ENCODE measurements at regions not wholly inside any gene's neighbourhood (a gene's known extent, or its start where the extent isn't known, plus 50 kb on each side); places are given as distances from the start of the nearest gene placed in this dataset.
"Not testable (repeated sequence)": the region's sequence is repeated elsewhere in the genome, so short reads cannot be mapped to it uniquely, and the experiment has no call there.

DNA sequence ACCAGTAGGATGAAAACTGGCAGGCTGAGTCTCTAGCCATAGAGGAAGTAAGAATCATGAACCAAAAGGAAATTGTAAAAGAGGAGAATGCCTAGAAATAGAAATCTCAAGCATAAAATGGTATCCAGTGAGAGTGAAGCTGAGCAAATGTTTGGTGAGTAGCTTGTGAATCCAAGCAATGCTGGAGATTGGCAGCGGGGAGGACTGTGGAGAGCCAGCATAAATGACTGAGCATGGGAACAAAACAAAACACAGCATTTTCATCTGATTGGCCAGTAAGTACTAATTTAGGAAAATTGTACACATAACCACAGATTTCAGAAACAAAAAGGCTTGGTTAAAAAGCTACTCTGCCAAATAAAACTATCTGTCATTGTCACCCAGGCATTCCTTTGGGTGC is 390.0 kb downstream of the STK39 start:
- Mint-ChIP-seq H3K36me3 (no peaks in the 10 kb centered on the region), H3K9me3 (no peaks in the 10 kb centered on the region), H3K27me3 (no peaks in the 10 kb centered on the region), H3K27ac (no peak overlapping the region), H3K4me1 (no peaks in the 10 kb centered on the region), H3K4me3 (no peak overlapping the region)
- ATAC-seq: no peak

DNA sequence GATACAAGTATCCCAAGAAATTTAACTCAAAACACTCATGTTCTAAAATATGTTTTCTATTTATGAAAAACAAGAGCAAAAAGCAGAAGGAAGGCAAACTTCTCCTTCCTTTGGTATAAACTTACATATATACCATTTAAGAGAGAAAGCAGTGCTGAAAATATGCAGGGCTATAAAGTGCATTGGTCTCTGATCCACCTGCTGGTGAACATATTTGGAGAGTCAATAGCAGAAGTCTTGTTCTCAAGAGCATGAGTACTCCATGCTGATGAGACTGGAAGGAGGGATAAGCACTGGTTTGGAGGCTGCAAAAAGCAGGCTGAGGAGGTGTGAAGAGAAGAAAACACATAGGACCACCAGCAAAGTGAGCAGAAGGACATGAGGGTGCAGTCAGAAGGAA is 391.2 kb downstream of the STK39 start:
- no peak overlapping the region for H3K27ac Mint-ChIP-seq
- H3K27me3 Mint-ChIP-seq: no peaks in the 10 kb centered on the region
- H3K4me3 Mint-ChIP-seq: no peak overlapping the region
- H3K4me1 Mint-ChIP-seq: no peaks in the 10 kb centered on the region
- no peaks in the 10 kb centered on the region for H3K9me3 Mint-ChIP-seq
- no peaks in the 10 kb centered on the region for H3K36me3 Mint-ChIP-seq
- ATAC-seq: no peak

DNA sequence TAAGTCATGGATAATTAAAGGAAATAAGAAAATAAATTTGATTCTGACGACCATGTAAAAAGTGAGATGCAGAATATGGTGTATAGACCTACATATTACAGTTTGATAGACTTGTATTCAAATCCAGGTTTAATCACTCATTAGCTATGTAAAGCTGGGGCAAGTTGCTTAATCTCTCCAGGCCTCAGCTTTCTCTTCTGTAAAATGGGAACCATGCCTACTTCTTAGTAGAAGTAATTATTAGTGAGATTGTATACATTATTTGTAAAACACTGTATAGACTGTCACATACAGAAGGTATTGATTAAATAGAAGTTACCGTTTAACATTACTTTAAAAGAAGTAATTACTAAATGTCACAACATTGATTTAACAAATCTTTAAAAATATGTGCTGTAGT is 392.2 kb downstream of the STK39 start:
- Mint-ChIP-seq H3K27ac (no peak overlapping the region), H3K36me3 (no peaks in the 10 kb centered on the region), H3K4me1 (no peaks in the 10 kb centered on the region), H3K4me3 (no peak overlapping the region), H3K9me3 (no peaks in the 10 kb centered on the region), H3K27me3 (no peaks in the 10 kb centered on the region)
- ATAC-seq: no peak

DNA sequence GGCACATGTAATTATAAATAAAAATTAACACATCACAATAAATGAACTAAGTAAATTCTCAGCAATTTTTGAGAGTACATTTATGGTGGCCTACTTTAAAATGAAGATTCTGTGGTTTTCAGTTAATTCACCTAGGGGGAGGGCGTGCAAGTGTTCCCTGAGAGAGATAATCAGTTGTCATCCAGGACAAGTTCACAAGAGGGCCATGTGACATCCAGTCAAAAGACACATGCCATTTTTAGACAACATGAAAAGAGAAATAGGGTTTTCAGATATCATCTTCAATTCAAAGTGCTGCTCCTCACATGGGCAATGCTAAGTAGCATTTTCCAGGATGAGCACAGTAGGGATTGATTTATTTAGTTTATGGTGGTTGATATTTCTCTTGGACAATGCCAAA is 393.7 kb downstream of the STK39 start:
- H3K9me3 Mint-ChIP-seq: peaks cover 3% of the 10 kb centered on the region
- no peak overlapping the region for H3K4me3 Mint-ChIP-seq
- H3K4me1 Mint-ChIP-seq: no peaks in the 10 kb centered on the region
- no peaks in the 10 kb centered on the region for H3K27me3 Mint-ChIP-seq
- no peak overlapping the region for H3K27ac Mint-ChIP-seq
- no peaks in the 10 kb centered on the region for H3K36me3 Mint-ChIP-seq
- ATAC-seq: no peak

DNA sequence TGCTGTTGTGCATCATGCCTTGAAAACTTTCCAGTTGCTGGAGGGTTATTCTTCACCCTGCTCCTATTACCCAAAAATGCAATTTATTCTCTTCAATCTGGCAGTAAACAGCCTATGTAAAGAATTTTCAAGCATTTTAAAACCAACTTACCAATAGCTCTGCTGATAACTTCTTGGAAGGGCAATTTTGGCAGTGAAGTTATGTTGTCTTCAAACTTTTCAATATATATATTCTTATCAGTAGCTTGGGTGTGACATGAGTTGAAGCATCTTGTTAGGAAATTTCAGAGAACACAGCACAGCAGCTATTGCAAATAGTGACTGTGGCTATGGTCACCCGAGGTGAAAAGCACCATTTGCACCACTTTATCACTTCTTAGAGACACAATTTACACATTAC is 395.5 kb downstream of the STK39 start:
- H3K4me1 Mint-ChIP-seq: no peaks in the 10 kb centered on the region
- ATAC-seq: no peak
- no peaks in the 10 kb centered on the region for H3K27me3 Mint-ChIP-seq

DNA sequence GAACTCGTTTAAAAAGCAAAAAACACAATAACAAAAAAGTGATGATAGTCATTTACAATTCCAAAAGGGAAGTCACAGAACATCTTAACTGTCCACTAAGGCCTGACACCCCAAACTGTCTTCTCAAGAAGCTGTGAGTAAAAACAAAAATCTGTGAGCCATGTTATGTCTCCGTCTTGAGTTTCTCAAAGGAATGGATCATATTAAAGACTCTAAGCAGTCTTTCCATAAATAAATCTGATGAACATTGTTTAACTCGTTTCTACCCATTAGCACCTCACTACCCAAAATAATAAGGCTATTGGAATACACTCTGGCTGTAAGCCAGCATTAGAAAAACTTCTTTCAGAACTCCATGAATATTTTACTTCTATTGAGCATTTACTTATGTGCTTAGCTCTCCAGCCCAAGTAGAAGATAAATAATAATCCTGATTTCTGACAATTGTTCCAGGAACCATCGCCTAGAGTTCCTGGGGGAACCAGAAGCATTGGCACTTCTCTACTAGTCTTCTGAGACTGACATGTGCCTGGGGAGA is 396.0 kb downstream of the STK39 start:
- ATAC-seq: no peak
- H3K4me3 Mint-ChIP-seq: no peak overlapping the region
- H3K4me1 Mint-ChIP-seq: no peaks in the 10 kb centered on the region
- no peaks in the 10 kb centered on the region for H3K36me3 Mint-ChIP-seq
- H3K9me3 Mint-ChIP-seq: peaks cover 3% of the 10 kb centered on the region
- no peak overlapping the region for H3K27ac Mint-ChIP-seq
- H3K27me3 Mint-ChIP-seq: peaks cover under 1% of the 10 kb centered on the region

More for the DNA sequence above, 395.5 kb downstream of the STK39 start:
- Mint-ChIP-seq H3K4me3 (no peak overlapping the region), H3K27ac (no peak overlapping the region), H3K36me3 (no peaks in the 10 kb centered on the region), H3K9me3 (peaks cover 3% of the 10 kb centered on the region)

DNA sequence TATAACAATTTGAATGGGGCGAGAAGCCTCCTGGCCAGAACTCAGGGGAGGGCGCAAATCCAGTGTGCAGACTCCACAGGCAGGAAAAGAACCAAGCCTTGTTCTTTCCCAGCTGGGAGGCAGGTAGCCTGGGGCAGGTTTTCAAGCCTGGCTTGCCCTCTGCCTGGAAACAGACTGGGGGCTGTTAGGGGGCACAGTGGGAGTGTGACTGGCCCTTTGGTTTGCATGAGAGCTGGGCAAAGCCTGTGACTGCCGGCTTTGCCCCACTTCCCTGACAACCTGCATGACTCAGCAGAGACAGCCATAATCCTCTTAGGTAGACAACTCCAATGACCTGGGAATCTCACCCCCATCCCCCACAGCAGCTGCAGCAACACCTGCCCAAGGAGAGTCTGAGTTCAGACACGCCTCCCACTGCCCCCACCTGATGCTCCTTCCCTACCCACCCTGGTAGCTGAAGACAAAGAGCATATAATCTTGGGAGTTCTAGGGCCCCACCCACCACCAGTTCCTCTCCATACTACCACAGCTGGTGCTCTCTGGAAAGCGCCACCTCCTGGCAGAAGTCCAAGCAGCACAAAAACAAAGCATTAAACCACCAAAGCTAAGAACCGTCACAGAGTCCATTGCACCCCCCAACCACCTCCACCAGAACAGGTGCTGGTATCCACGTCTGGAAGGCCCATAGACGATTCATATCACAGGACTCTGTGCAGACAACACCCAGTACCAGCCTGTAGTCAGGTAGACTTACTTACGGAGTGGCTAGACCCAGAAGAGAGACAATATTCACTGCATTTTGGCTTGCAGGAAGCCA is 402.5 kb downstream of the STK39 start:
- Mint-ChIP-seq H3K9me3 (peaks cover 3% of the 10 kb centered on the region), H3K4me1 (no peaks in the 10 kb centered on the region), H3K27ac (no peak overlapping the region), H3K27me3 (peaks cover 19% of the 10 kb centered on the region), H3K36me3 (no peaks in the 10 kb centered on the region), H3K4me3 (no peak overlapping the region)
- ATAC-seq: no peak

DNA sequence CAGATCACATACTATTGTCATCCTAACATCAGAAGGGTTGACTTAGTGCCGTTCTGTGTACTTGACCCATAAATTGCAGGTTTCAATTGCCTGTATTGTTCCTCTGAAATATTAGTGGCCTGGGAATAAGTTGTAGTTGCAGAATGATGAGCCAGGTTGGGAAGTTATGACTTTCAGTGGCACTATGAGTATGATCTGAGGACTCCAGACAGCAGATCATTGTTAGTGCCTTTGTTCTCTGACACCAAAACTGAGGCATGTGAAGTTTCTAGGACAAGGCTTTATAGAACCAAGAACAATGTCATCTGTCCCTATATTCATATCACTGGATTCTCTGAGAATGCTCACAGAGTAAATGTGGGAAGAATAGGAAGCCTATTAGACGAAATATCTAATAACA is 403.7 kb downstream of the STK39 start:
- ATAC-seq: no peak
- Mint-ChIP-seq H3K27me3 (peaks cover 19% of the 10 kb centered on the region), H3K9me3 (no peaks in the 10 kb centered on the region), H3K4me1 (no peaks in the 10 kb centered on the region), H3K27ac (no peak overlapping the region), H3K4me3 (no peak overlapping the region), H3K36me3 (no peaks in the 10 kb centered on the region)

DNA sequence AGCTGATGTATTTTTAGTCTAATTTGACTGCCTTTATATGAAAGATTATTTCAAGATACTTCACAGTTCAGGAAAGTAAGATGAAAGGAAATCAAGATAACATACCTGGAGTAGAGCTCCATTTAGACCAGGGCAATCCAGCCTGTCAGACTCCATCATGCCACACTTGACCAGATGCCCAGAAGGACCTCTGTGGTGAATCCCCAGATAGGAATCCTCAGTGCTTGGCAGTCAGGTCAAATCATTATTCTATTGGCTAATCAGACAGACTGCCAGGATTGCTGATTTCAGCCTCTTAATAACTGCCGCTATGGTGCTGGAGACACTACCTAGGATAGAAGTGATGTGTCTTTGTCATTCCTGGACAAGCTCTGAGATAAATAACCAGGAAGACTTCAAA is 404.2 kb downstream of the STK39 start:
- H3K27me3 Mint-ChIP-seq: peaks cover 19% of the 10 kb centered on the region
- no peak overlapping the region for H3K4me3 Mint-ChIP-seq
- H3K9me3 Mint-ChIP-seq: no peaks in the 10 kb centered on the region
- no peaks in the 10 kb centered on the region for H3K4me1 Mint-ChIP-seq
- H3K36me3 Mint-ChIP-seq: no peaks in the 10 kb centered on the region
- no peak overlapping the region for H3K27ac Mint-ChIP-seq
- no peak for ATAC-seq

DNA sequence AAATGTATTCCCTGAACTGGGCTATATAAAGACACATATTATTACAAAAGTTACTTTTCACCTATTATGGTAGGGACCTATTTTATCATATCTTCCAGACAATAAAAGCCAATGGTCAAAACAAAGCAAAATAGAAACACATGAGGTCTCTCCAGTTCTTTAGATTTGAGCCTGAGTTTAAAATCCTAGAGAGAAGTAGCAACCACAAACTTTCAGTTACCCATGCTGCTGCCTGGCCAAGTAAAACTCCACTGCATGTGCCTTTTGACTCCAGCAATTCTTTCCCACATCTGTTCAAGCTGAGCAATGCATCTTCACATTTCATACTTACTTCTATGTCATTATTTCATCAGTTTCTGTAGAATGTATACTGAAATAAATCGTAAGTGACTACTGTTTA is 405.3 kb downstream of the STK39 start:
- Mint-ChIP-seq H3K27ac (no peak overlapping the region), H3K27me3 (peaks cover 19% of the 10 kb centered on the region), H3K36me3 (no peaks in the 10 kb centered on the region), H3K4me3 (no peak overlapping the region), H3K9me3 (no peaks in the 10 kb centered on the region), H3K4me1 (no peaks in the 10 kb centered on the region)
- no peak for ATAC-seq

DNA sequence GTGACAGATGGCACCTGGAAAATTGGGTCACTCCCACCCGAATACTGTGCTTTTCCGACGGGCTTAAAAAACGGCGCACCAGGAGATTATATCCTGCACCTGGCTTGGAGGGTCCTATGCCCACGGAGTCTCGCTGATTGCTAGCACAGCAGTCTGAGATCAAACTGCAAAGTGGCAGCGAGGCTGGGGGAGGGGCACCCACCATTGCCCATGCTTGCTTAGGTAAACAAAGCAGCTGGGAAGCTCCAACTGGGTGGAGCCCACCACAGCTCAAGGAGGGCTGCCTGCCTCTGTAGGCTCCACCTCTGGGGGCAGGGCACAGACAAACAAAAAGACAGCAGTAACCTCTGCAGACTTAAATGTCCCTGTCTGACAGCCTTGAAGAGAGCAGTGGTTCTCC is 412.1 kb downstream of the STK39 start:
- H3K4me3 Mint-ChIP-seq, H3K4me1 Mint-ChIP-seq, H3K27ac Mint-ChIP-seq, H3K27me3 Mint-ChIP-seq, ATAC-seq, H3K36me3 Mint-ChIP-seq, H3K9me3 Mint-ChIP-seq: not testable (repeated sequence)

DNA sequence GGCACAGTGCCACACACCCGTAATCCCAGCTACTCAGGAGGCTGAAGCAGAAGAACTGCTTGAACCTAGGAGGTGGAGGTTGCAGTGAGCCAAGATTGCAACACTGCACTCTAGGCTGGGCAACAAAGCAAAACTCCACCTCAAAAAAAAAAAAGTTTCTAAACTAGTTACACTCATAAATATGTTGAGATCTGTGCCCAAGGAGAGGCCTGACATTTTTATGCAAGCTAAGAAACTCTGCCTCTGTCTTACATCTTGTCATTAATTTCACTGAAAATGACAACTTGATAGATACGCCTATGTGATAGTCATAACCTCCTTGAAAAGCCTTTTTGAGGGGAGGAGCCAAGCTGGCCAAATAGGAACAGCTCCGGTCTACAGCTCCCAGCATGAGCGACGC is 412.7 kb downstream of the STK39 start:
- peaks cover 2% of the 10 kb centered on the region for H3K27me3 Mint-ChIP-seq
- H3K4me1 Mint-ChIP-seq: no peaks in the 10 kb centered on the region
- no peaks in the 10 kb centered on the region for H3K36me3 Mint-ChIP-seq
- no peak overlapping the region for H3K4me3 Mint-ChIP-seq
- no peak for ATAC-seq
- H3K9me3 Mint-ChIP-seq: no peaks in the 10 kb centered on the region
- H3K27ac Mint-ChIP-seq: no peak overlapping the region

DNA sequence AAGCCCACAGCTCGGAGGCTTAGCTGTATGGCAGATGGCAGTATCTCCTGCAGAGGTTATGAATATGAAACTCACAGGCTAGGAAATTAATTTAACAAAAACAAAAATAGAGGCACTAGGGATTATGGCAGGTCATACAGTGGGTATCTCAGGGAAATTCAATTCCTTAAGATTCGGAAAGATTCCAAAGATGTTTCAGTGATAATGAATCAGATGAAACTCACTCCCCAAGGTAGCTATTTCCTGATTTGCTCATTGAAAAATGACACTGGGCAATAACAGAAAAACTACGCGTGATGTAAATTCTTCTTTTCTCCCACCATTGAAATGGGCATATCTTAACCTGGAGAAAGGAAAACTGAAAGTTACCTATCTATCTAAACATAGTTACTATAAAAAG is 414.1 kb downstream of the STK39 start:
- Mint-ChIP-seq H3K27ac (no peak overlapping the region), H3K9me3 (no peaks in the 10 kb centered on the region), H3K36me3 (no peaks in the 10 kb centered on the region), H3K4me3 (no peak overlapping the region), H3K4me1 (no peaks in the 10 kb centered on the region), H3K27me3 (peaks cover 9% of the 10 kb centered on the region)
- ATAC-seq: no peak

DNA sequence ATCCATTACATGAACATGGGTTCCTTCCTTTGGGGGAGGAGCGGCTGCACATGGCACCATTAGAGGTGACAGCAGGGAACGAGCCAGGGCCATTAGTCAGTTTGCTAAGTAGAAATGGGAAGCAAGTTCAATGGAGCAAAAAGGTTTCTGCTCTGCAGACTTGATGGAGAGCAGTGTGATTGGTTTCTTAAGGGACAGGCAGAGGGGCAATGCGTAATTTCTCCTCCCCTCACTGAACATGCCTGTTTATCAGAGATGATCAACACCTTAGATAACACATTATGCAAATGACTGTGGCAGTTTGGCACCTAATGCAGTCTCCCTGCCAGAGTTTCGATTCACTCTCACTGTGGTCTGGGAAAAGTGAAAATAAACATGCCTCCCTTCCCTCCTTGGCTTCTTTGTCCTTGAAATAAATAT is 414.5 kb downstream of the STK39 start:
- ATAC-seq: no peak
- Mint-ChIP-seq H3K4me1 (no peaks in the 10 kb centered on the region), H3K36me3 (no peaks in the 10 kb centered on the region), H3K27ac (no peak overlapping the region), H3K9me3 (no peaks in the 10 kb centered on the region), H3K4me3 (no peak overlapping the region), H3K27me3 (peaks cover 9% of the 10 kb centered on the region)

DNA sequence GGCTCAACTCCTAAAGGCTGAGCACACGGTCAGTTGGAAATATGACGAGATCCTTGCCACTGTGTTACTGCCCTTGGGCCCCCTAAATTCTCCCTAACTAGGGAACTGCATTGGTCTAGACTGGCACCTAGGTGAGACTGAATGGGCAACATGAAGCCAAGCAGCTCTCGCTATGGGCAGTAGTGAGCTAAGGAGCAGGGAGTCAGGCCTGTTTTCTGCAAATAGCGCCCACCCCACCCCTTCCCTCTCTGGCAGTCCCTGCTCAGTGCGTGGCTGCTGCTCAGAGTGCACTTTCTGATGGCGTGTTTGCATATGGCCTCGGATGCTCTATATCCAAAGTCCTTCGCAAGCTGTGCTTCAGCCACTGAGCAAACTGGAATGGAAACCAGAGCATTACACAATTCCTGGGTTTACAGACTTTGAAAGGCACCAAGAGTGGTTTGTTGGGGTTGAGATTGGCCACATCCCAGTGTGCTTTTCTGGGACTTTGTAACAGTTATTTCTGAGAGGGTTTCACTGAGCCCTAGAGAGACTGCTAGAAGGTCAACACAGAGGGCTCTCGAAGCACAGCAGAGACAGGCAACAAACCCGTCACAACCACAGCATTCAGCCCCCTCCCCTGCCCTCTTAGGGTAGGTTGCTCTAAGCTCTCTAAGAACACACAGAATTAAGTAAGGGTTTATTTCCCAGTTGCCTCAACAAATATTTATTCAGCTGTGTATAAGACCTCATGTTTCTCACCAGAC is 419.9 kb downstream of the STK39 start:
- Mint-ChIP-seq H3K36me3 (no peaks in the 10 kb centered on the region), H3K4me1 (no peaks in the 10 kb centered on the region), H3K27ac (no peak overlapping the region), H3K9me3 (no peaks in the 10 kb centered on the region), H3K27me3 (peaks cover 9% of the 10 kb centered on the region), H3K4me3 (no peak overlapping the region)
- no peak for ATAC-seq

DNA sequence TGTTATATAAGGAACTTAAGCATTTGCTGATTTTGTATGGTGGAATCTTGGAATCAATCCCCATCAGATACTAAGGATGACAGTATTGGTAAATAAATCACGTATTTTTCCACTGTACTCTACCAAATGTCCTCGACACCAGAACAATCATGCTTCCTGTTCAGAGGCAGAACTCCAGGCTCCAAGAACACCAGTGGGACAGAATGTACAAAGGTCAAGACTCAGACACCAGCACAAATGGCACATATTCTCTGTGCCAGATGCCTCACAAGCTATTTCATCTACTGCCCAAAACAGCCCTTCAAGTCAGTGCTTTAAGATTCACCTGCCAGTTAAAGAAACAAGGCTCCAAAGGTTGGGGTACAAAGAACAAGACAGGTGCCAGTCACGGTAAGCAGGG is 420.5 kb downstream of the STK39 start:
- Mint-ChIP-seq H3K36me3 (no peaks in the 10 kb centered on the region), H3K9me3 (no peaks in the 10 kb centered on the region), H3K27me3 (peaks cover 9% of the 10 kb centered on the region), H3K27ac (no peak overlapping the region), H3K4me3 (no peak overlapping the region), H3K4me1 (no peaks in the 10 kb centered on the region)
- no peak for ATAC-seq
